Colonic mucosa (tissue), 4 donors: ENCODE measurements at regions not wholly inside any gene's neighbourhood (a gene's known extent, or its start where the extent isn't known, plus 50 kb on each side); places are given as distances from the start of the nearest gene placed in this dataset.
"Not testable (repeated sequence)": the region's sequence is repeated elsewhere in the genome, so short reads cannot be mapped to it uniquely, and the experiment has no call there.

Experiments
- DNase-seq: peaks from one replicate; pipeline ENCODE4 v3.0.0-alpha.2; 2020
- H3K27ac ChIP-seq: fragments of 200-600 bp; one replicate; pipeline ENCODE4 v1.8.0; 2021
- H3K27me3 ChIP-seq: fragments of 200-600 bp; one replicate; pipeline ENCODE4 v1.8.0; 2021
- H3K36me3 ChIP-seq: fragments of 200-600 bp; one replicate; pipeline ENCODE4 v1.8.0; 2021
- H3K4me1 ChIP-seq: fragments of 200-600 bp; one replicate; pipeline ENCODE4 v1.8.0; 2021; ENCODE audit warnings: mild to moderate bottlenecking
- H3K4me3 ChIP-seq: fragments of 200-600 bp; one replicate; pipeline ENCODE4 v1.8.0; 2021
- H3K9ac ChIP-seq, 2 donors: one replicate each; pipeline ENCODE4 v1.7.0; 2013; ENCODE audit warnings: control low read depth in 2 of 2, low read depth in 2 of 2, low read length in 2 of 2
- H3K9me3 ChIP-seq: fragments of 200-600 bp; one replicate; pipeline ENCODE4 v1.8.0; 2021
- CTCF ChIP-seq: fragments of 200-600 bp; IDR thresholded peaks from one replicate; pipeline ENCODE4 v1.8.0; 2022; ENCODE audit warnings: antibody characterized with exemption, mild to moderate bottlenecking
- intact Hi-C: fragments of 100-400 bp; cut with DNase I; formaldehyde crosslinking; loops from one replicate; pipeline ENCODE4 v1.14.1; 2022
- donor health status: healthy.
- donor health status: DM: no; HTN: no; CAD: no.
- donor health status: DM: no; HTN: no; CAD: no.

- TF ChIP-seq CTCF: no peak
- Histone ChIP-seq H3K9ac (no peak overlapping the region), H3K9me3 (no peaks in the 10 kb centered on the region), H3K27ac (no peak overlapping the region), H3K27me3 (no peaks in the 10 kb centered on the region), H3K36me3 (no peaks in the 10 kb centered on the region), H3K4me3 (no peak overlapping the region), H3K4me1 (no peaks in the 10 kb centered on the region)
- intact Hi-C loops: no loop called here
- no peak for DNase-seq
These were observed 210.5 kb downstream of the FAM181B start for GRCh38 chr11:82523141-82523540.

DNA sequence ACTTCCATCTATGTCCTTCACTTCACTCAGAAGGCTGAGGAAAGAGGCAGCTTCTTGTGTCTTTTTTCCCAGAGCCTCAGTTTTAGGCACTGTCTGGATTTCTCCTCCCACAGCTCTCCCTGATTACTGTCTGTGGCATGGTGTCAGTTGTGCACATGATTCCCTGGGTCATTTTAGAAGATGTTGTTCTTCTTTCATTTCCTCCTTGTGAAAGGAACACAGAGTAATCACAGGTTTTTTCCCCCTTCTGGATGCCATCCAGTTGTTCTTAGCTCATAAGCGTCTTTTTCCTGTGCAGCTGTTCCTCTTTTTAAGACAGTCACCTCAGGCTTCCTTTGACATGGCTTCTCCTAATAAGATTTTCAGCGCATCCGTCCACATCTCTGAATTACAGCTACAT, 212.2 kb downstream of the FAM181B start:
- Histone ChIP-seq H3K4me3 (no peak overlapping the region), H3K9ac (no peak overlapping the region), H3K27ac (no peak overlapping the region), H3K4me1 (no peaks in the 10 kb centered on the region), H3K36me3 (no peaks in the 10 kb centered on the region), H3K9me3 (no peaks in the 10 kb centered on the region), H3K27me3 (no peaks in the 10 kb centered on the region)
- intact Hi-C loops: no loop called here
- no peak for DNase-seq
- TF ChIP-seq CTCF: no peak

DNA sequence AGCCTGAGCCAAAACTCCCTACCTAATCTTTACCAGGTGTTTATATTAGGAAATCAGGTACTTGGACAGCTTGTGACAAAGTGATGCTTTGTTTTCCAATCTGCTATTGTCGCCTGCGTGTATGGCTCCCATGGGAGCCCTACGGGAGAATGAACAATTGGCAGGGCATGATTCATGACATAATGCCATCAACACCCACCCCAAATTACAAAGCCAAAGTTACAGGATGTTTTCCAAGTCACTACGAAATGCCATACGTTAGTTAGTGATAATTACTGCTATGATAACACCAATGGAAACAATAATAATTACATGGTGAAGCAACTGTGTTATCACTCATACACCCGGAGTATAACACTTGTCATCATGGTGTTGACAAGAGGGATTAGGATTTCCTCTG, 226.4 kb downstream of the FAM181B start:
- H3K9me3 ChIP-seq: no peaks in the 10 kb centered on the region
- no peak for DNase-seq
- no peaks in the 10 kb centered on the region for H3K27me3 ChIP-seq
- H3K4me1 ChIP-seq: no peaks in the 10 kb centered on the region
- H3K9ac ChIP-seq: no peak overlapping the region
- TF ChIP-seq CTCF: no peak
- no peaks in the 10 kb centered on the region for H3K36me3 ChIP-seq
- intact Hi-C loops: no loop called here
- H3K27ac ChIP-seq: no peak overlapping the region
- H3K4me3 ChIP-seq: no peak overlapping the region

GRCh38 chr11:82505379-82505778, 228.3 kb downstream of the FAM181B start:
- Histone ChIP-seq H3K4me1 (no peaks in the 10 kb centered on the region), H3K9me3 (no peaks in the 10 kb centered on the region), H3K4me3 (no peak overlapping the region), H3K36me3 (no peaks in the 10 kb centered on the region), H3K9ac (no peak overlapping the region), H3K27me3 (no peaks in the 10 kb centered on the region), H3K27ac (no peak overlapping the region)
- intact Hi-C loops: no loop called here
- TF ChIP-seq CTCF: no peak
- DNase-seq: no peak

- DNase-seq, H3K27ac ChIP-seq, H3K4me1 ChIP-seq, H3K4me3 ChIP-seq, intact Hi-C loops, H3K27me3 ChIP-seq, H3K9ac ChIP-seq, H3K36me3 ChIP-seq, H3K9me3 ChIP-seq: not testable (repeated sequence)
These were observed 232.5 kb downstream of the FAM181B start for GRCh38 chr11:82501174-82501573.

- Histone ChIP-seq H3K4me1 (no peaks in the 10 kb centered on the region), H3K9me3 (no peaks in the 10 kb centered on the region), H3K4me3 (no peak overlapping the region), H3K27ac (no peak overlapping the region), H3K9ac (no peak overlapping the region), H3K27me3 (no peaks in the 10 kb centered on the region), H3K36me3 (no peaks in the 10 kb centered on the region)
- intact Hi-C loops: no loop called here
- DNase-seq: no peak
- TF ChIP-seq CTCF: no peak
These were observed 238.7 kb downstream of the FAM181B start for GRCh38 chr11:82494988-82495432.
